ENCODE measurements at regions not wholly inside any gene's neighbourhood (a gene's known extent, or its start where the extent isn't known, plus 50 kb on each side); places are given as distances from the start of the nearest gene placed in this dataset.

GRCh38 chr1:21361506-21361905, 71.2 kb upstream of the ECE1 start:
- no peak for DNase-seq
- no peak for TF ChIP-seq EP300 (IDR thresholded peaks at IDR 0.05)
- no peak for TF ChIP-seq POLR2AphosphoS5 (IDR thresholded peaks at IDR 0.05)
- TF ChIP-seq CTCF (IDR thresholded peaks at IDR 0.05), result no peak
- no peak for TF ChIP-seq POLR2A (IDR thresholded peaks at IDR 0.05)
- Histone ChIP-seq H3K36me3 (no peaks in the 10 kb centered on the region), H3K27me3 (no peaks in the 10 kb centered on the region), H3K27ac (peak overlapping the region in 1 of 4 donors; percentile 3), H3K4me3 (no peak overlapping the region), H3K9me3 (no peaks in the 10 kb centered on the region), H3K4me1 (no peaks in the 10 kb centered on the region)
- WGBS, 2 donors, result 89 to 93% methylated on average over 5 of the region's 5 CpGs
- intact Hi-C loops (cut with DNase I), result no loop called here

GRCh38 chr1:21357161-21357560, 66.9 kb upstream of the ECE1 start:
- no peaks in the 10 kb centered on the region for H3K9me3 ChIP-seq
- H3K4me3 ChIP-seq, result no peak overlapping the region
- intact Hi-C loops (cut with DNase I), result no loop called here
- WGBS, 2 donors, result 71 to 86% methylated on average over 5 of the region's 5 CpGs
- no peak for DNase-seq
- no peak overlapping the region for H3K27ac ChIP-seq
- no peaks in the 10 kb centered on the region for H3K36me3 ChIP-seq
- no peaks in the 10 kb centered on the region for H3K27me3 ChIP-seq
- no peaks in the 10 kb centered on the region for H3K4me1 ChIP-seq
- TF ChIP-seq POLR2AphosphoS5 (IDR thresholded peaks at IDR 0.05) (no peak), CTCF (IDR thresholded peaks at IDR 0.05) (no peak), EP300 (IDR thresholded peaks at IDR 0.05) (no peak), POLR2A (IDR thresholded peaks at IDR 0.05) (no peak)

- Histone ChIP-seq H3K4me3 (no peak overlapping the region), H3K27me3 (no peaks in the 10 kb centered on the region), H3K4me1 (no peaks in the 10 kb centered on the region), H3K36me3 (no peaks in the 10 kb centered on the region), H3K27ac (no peak overlapping the region), H3K9me3 (no peaks in the 10 kb centered on the region)
- 69 to 77% methylated on average over 6 of the region's 6 CpGs for WGBS, 2 donors
- TF ChIP-seq POLR2A (IDR thresholded peaks at IDR 0.05) (no peak), POLR2AphosphoS5 (IDR thresholded peaks at IDR 0.05) (no peak), EP300 (IDR thresholded peaks at IDR 0.05) (no peak)
- no peak for DNase-seq
- intact Hi-C loops (cut with DNase I), result no loop called here
Measured at GRCh38 chr1:21355956-21356355, 65.7 kb upstream of the ECE1 start.

GRCh38 chr1:21352586-21352985, 62.3 kb upstream of the ECE1 start:
- DNase-seq, result no peak
- Histone ChIP-seq H3K27me3 (no peaks in the 10 kb centered on the region), H3K4me3 (no peak overlapping the region), H3K9me3 (no peaks in the 10 kb centered on the region), H3K36me3 (no peaks in the 10 kb centered on the region), H3K4me1 (no peaks in the 10 kb centered on the region), H3K27ac (no peak overlapping the region)
- intact Hi-C loops (cut with DNase I), result no loop called here
- no peak for TF ChIP-seq POLR2A (IDR thresholded peaks at IDR 0.05)
- TF ChIP-seq CTCF (IDR thresholded peaks at IDR 0.05), result no peak
- TF ChIP-seq EP300 (IDR thresholded peaks at IDR 0.05), result no peak
- TF ChIP-seq POLR2AphosphoS5 (IDR thresholded peaks at IDR 0.05), result no peak

- intact Hi-C loops (cut with DNase I), result no loop called here
Measured at GRCh38 chr1:21351901-21352300, 61.6 kb upstream of the ECE1 start.

More at GRCh38 chr1:21351901-21352300, 61.6 kb upstream of the ECE1 start:
- no peaks in the 10 kb centered on the region for H3K27me3 ChIP-seq
- H3K27ac ChIP-seq, result no peak overlapping the region
- peaks cover 0 to 5% (median 0%) of the 10 kb centered on the region in 4 donors for H3K4me1 ChIP-seq
- H3K9me3 ChIP-seq, result no peaks in the 10 kb centered on the region
- 61 to 73% methylated on average over 6 of the region's 6 CpGs for WGBS, 2 donors
- H3K4me3 ChIP-seq, result no peak overlapping the region
- no peak for DNase-seq
- H3K36me3 ChIP-seq, result no peaks in the 10 kb centered on the region
- TF ChIP-seq CTCF (IDR thresholded peaks at IDR 0.05), result no peak
- TF ChIP-seq POLR2AphosphoS5 (IDR thresholded peaks at IDR 0.05), result no peak
- no peak for TF ChIP-seq POLR2A (IDR thresholded peaks at IDR 0.05)
- TF ChIP-seq EP300 (IDR thresholded peaks at IDR 0.05), result no peak
